Right lobe of liver (tissue), 6 donors: ENCODE measurements at regions not wholly inside any gene's neighbourhood (a gene's known extent, or its start where the extent isn't known, plus 50 kb on each side); places are given as distances from the start of the nearest gene placed in this dataset.

ENCODE experiments used
- ATAC-seq, 4 donors: fragments of 200-7000 bp; cut with Tn5 transposase; one replicate each; pipeline ENCODE4 v1.9.1; 2020; ENCODE audit warnings: mild to moderate bottlenecking in 4 of 4, moderate library complexity in 4 of 4
- DNase-seq, 3 donors: peaks; one replicate each; pipeline ENCODE4 v3.0.0-alpha.2; 2020
- H3K27ac ChIP-seq, 3 donors: fragments of 200-600 bp; one replicate each; pipeline ENCODE4 v1.8.0; 2022
- H3K27me3 ChIP-seq, 2 donors: fragments of 200-600 bp; one replicate each; pipeline ENCODE4 v1.8.0; 2022
- H3K36me3 ChIP-seq, 4 donors: fragments of 200-600 bp; sonication (generic) in 1 of 4; one replicate each; pipeline versions ENCODE4 v1.5.1 to v1.8.0; 2017 to 2022; ENCODE audit warnings: control low read depth in 1 of 4
- H3K4me1 ChIP-seq, 4 donors: fragments of 200-600 bp; sonication (generic) in 1 of 4; one replicate each; pipeline versions ENCODE4 v1.5.1 to v1.8.0; 2017 to 2022; ENCODE audit warnings: control low read depth in 1 of 4
- H3K4me3 ChIP-seq, 3 donors: fragments of 200-600 bp; one replicate each; pipeline ENCODE4 v1.8.0; 2022
- H3K9me3 ChIP-seq, 4 donors: fragments of 200-600 bp; sonication (generic) in 1 of 4; one replicate each; pipeline versions ENCODE4 v1.5.1 to v1.8.0; 2017 to 2022; ENCODE audit warnings: control low read depth in 1 of 4
- CTCF ChIP-seq, 4 donors: fragments of 200-600 bp in 3 of 4; fragments of 450-650 bp in 1 of 4; IDR thresholded peaks; one replicate each; pipeline versions ENCODE4 v1.5.1 to v1.8.0; 2016 to 2022; ENCODE audit warnings: antibody characterized with exemption in 4 of 4, mild to moderate bottlenecking in 2 of 4
- POLR2A ChIP-seq: fragments of 450-650 bp; IDR thresholded peaks from one replicate; pipeline ENCODE4 v1.6.1; 2017; ENCODE audit warnings: antibody characterized with exemption, mild to moderate bottlenecking
- WGBS: methylation state at CpG from one replicate; pipeline ENCODE4 v1.1.6; 2018; ENCODE audit warnings: low coverage, low lambda C conversion rate; ENCODE audit not compliant: insufficient coverage; ENCODE audit errors: missing lambda C conversion rate; 5-methylcytosine and 5-hydroxymethylcytosine counted together
- intact Hi-C, 2 donors: fragments of 100-400 bp; cut with DNase I; formaldehyde crosslinking; loops; one replicate each; pipeline versions ENCODE4 v1.11.2 to v1.14.1; 2022
- donor health status: DM: no; HTN: yes; CAD: no.
- donor health status: DM: no; HTN: no; CAD: no.
- donor health status: DM: no; HTN: no; CAD: no.
- donor health status: DM: no; HTN: yes; CAD: no.
- donor health status: DM: no; HTN: yes; CAD: no.

- no peak for ATAC-seq
- no peak overlapping the region for H3K27ac ChIP-seq
- no peaks in the 10 kb centered on the region for H3K4me1 ChIP-seq
- H3K27me3 ChIP-seq: no peaks in the 10 kb centered on the region
- no peak overlapping the region for H3K4me3 ChIP-seq
- no peaks in the 10 kb centered on the region for H3K36me3 ChIP-seq
- intact Hi-C loops: no loop called here
- WGBS: 52% methylated on average over 18 of the region's 19 CpGs
- TF ChIP-seq POLR2A: no peak
- TF ChIP-seq CTCF (IDR thresholded peaks at IDR 0.05): no peak
- no peak for DNase-seq
- no peaks in the 10 kb centered on the region for H3K9me3 ChIP-seq
Measured at GRCh38 chr22:48546653-48547424, 1280.8 kb downstream of the BRD1 start.

- ATAC-seq: no peak
- H3K27me3 ChIP-seq: no peaks in the 10 kb centered on the region
- no peak for DNase-seq
Measured at GRCh38 chr22:48545987-48546386, 1281.7 kb downstream of the BRD1 start.

GRCh38 chr22:48541401-48542098 is 1286.1 kb downstream of the BRD1 start:
- 90% methylated on average over 7 of the region's 16 CpGs for WGBS
- TF ChIP-seq POLR2A (no peak), CTCF (IDR thresholded peaks at IDR 0.05) (no peak)
- intact Hi-C loops: no loop called here
- no peaks in the 10 kb centered on the region for H3K9me3 ChIP-seq
- no peak overlapping the region for H3K27ac ChIP-seq
- ATAC-seq (no peak), DNase-seq (no peak)
- no peaks in the 10 kb centered on the region for H3K36me3 ChIP-seq
- H3K27me3 ChIP-seq: no peaks in the 10 kb centered on the region
- no peaks in the 10 kb centered on the region for H3K4me1 ChIP-seq
- no peak overlapping the region for H3K4me3 ChIP-seq

More at GRCh38 chr22:48545987-48546386, 1281.7 kb downstream of the BRD1 start:
- no CpG with 5 or more reads among the region's 18 CpGs for WGBS
- Histone ChIP-seq H3K9me3 (no peaks in the 10 kb centered on the region), H3K4me3 (no peak overlapping the region), H3K36me3 (no peaks in the 10 kb centered on the region), H3K4me1 (no peaks in the 10 kb centered on the region), H3K27ac (no peak overlapping the region)
- intact Hi-C loops: no loop called here
- TF ChIP-seq CTCF (IDR thresholded peaks at IDR 0.05) (no peak), POLR2A (no peak)

GRCh38 chr22:48539261-48539660 is 1288.4 kb downstream of the BRD1 start:
- DNase-seq: no peak
- intact Hi-C loops: no loop called here
- TF ChIP-seq POLR2A: no peak
- ATAC-seq: no peak
- Histone ChIP-seq H3K27ac (no peak overlapping the region), H3K9me3 (no peaks in the 10 kb centered on the region), H3K27me3 (no peaks in the 10 kb centered on the region), H3K4me3 (no peak overlapping the region), H3K36me3 (no peaks in the 10 kb centered on the region), H3K4me1 (no peaks in the 10 kb centered on the region)
- 45% methylated on average over 10 of the region's 12 CpGs for WGBS

GRCh38 chr22:48538291-48538820 is 1289.3 kb downstream of the BRD1 start:
- intact Hi-C loops: no loop called here
- Histone ChIP-seq H3K27me3 (no peaks in the 10 kb centered on the region), H3K36me3 (no peaks in the 10 kb centered on the region), H3K9me3 (no peaks in the 10 kb centered on the region), H3K4me1 (no peaks in the 10 kb centered on the region), H3K4me3 (no peak overlapping the region), H3K27ac (no peak overlapping the region)
- ATAC-seq (no peak), DNase-seq (no peak)
- WGBS: 88% methylated on average over 10 of the region's 18 CpGs
- no peak for TF ChIP-seq CTCF (IDR thresholded peaks at IDR 0.05)
- no peak for TF ChIP-seq POLR2A
